NCI-H128 (cell line): ENCODE measurements at regions not wholly inside any gene's neighbourhood (a gene's known extent, or its start where the extent isn't known, plus 50 kb on each side); places are given as distances from the start of the nearest gene placed in this dataset.
"Not testable (repeated sequence)": the region's sequence is repeated elsewhere in the genome, so short reads cannot be mapped to it uniquely, and the experiment has no call there.

Experiments
- DNase-seq: peaks from one replicate; lab custom pipeline; 2025; ENCODE audit not compliant: unreplicated experiment; lab: John Stamatoyannopoulos, UW

GRCh38 chr12:19763488-19763887, 324.2 kb downstream of the AEBP2 start:
- no peak for DNase-seq

- no peak for DNase-seq
Measured at GRCh38 chr12:19764408-19764807, 325.1 kb downstream of the AEBP2 start.

DNA sequence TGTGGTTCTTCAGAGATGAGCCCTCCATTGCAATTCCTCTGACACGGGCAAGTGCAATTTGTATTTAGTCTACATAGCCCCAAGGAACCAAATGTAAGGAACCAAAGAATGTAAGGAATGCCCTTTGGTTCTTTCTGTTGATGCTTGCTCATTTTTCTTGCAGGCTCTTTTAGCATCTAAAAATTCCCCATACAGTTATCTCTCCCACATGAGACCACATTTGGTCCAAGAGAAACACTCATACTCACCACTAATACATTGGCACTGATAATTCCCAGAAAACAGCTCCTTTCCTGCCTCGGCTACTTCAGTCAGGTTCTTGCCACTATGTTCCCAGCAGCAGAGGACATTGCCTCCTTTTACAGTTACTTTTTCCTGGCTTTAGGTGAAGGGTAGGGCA, 332.6 kb downstream of the AEBP2 start:
- no peak for DNase-seq

- DNase-seq: no peak
Measured at GRCh38 chr12:19772776-19773175, 333.5 kb downstream of the AEBP2 start.

DNA sequence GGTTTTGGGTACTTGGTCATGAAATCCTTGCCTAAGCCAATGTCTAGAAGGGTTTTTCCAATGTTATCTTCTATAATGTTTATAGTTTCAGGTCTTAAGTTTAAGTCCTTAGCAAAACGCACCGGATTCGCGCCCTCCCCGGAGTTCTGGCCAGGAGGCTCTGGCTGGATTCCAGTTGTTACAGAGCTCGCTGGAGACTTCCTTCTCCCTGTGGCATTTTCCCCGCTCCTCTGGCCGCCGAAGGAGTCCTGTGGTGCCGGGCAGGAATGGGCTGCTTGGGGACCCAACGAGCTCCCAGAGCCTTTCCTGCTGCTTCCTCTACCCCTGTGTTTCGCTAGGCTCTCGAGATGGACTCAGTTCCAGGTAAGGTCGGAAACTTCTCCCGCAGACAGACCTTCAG, 335.9 kb downstream of the AEBP2 start:
- no peak for DNase-seq

DNA sequence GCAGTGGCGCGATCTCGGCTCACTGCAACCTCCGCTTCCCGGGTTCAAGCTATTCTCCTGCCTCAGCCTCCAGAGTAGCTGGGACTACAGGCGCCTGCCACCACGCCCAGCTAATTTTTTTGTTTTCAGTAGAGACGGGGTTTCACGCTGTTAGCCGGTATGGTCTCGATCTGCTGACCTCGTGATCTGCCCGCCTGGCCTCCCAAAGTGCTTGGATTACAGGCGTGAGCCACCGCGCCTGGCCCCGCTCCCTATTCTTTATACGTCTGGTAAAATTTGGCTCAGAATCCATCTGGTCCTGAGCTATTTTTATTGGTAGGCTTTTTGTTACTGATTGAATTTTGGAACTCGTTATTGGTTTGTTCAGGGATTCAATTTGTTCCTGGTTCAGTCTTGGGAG, 336.7 kb downstream of the AEBP2 start:
- not testable (repeated sequence) for DNase-seq

- DNase-seq: no peak
Measured at GRCh38 chr12:19778172-19778571, 338.9 kb downstream of the AEBP2 start.

- no peak for DNase-seq
Measured at GRCh38 chr12:19778797-19779196, 339.5 kb downstream of the AEBP2 start.

DNA sequence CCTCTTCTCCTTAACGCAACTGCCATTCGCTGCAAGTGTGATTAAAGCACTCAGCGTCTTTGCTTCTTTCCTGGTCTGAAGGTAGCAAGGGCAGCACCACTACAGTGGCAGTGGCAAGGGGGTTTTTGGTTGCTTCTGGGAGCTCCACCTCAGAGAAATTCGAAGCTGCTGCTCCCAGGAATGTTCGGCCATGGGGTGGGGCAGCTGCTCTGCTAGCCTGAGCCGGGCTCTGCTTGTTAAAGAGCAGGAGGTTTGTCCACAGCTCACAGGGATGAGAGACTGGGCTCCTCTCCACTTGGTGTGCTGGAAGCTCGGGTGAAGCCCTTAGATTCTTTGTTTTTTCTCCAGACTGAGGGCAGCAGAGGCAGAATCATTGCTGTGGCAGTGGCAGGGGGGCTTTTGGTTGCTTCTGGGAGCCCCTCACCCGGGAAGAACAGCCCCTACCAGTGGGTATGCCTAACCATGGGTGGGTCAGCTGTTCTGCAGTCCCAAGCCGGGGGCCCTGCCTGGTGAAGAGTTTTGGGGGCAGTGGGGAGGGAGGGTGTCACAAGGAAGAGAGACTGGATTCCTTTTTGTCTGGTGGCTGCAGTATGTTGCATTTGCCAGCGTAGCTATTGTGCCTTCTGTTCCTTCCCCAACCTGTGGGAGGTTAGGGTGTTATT, 340.2 kb downstream of the AEBP2 start:
- no peak for DNase-seq

DNA sequence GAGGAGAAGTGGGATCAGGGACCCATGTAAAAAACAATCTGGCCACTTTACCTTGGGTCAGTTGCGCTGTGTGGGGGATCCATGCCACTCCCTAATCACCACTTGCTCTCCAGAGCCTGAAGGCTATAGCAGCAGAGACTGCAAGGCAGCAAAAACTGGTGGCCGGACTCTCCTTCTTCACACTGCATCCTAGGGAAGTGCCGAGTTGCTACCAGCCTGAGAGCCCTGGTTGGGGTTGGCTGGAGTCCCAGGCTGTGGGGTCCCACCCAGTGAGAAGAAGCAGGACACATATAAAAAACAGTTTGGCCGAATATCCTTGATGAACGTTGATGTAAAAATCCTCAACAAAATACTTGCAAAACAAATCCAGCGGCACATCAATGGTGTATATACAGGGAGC, 341.2 kb downstream of the AEBP2 start:
- no peak for DNase-seq

GRCh38 chr12:19783547-19784444, 344.5 kb downstream of the AEBP2 start:
- DNase-seq: no peak

DNA sequence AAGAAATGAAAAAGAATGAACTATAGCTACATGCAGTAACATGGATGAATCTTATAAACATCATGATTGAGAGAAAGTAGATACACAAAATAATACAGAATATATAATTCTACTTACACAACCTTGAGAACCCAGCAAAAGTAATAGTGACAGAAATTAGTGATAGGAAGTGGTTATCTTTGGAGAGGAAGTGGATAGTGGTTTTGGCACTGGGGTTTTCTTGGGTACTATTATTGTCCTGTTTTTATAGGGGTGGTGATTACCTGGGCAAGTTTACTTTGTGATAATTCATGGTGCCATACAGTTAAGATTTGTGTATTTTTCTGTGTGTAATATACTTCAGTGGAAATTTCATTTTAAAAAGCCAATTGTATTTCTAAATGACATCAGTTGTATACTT, 352.7 kb downstream of the AEBP2 start:
- no peak for DNase-seq

DNA sequence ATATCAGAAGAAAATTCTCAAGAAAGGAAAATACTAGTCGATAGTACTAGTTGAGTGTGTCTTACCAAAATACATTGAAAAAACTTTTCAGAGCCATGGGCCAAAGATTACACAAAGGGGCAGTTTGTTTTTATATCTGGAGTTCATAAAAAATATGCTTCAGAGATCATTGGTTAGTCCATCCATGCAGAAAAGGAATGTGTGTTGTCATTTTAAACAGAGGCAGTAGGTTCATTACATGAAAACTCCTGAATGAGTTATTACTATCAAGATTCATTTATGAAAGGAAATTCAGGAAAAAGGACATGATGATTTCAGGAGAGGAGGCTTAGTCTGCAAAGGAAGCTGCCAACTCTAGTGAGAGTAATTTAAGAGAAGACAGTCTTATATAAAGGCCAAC, 354.8 kb downstream of the AEBP2 start:
- DNase-seq: no peak

GRCh38 chr12:19799216-19799615, 359.9 kb downstream of the AEBP2 start:
- no peak for DNase-seq

DNA sequence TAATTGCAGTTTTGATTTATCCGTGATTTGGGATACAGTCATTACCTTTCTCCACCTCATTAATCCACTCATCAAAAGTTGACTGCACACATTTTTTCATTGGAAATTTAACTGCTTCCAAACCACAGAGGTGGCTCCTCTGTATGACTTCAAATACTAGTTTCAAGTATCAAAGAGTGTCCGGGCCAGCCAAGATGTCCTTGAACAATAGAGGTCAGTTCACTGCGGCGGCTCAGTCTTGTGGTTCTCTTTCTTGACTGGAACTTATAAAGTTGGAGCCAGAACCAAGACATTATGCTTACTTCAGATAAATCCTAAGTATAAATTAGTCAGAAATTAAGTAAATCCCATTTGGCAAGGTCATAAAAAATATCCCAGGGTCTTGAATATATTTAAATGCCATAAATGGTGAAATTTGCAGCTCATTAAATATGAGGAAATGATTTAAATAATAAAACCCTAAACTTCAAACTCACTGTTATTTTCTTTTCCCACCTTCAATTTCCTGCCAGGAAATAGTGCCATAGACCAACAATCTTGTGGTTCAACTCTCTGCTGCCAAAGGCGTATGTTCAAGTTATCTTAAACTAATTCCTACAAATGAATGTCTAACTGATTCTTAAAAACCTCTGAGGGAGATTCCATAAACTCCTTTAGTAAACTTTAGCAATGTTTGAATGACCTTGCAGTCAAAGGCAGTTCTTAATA, 360.8 kb downstream of the AEBP2 start:
- no peak for DNase-seq

GRCh38 chr12:19800884-19801283, 361.6 kb downstream of the AEBP2 start:
- DNase-seq: no peak

GRCh38 chr12:19801941-19802340, 362.6 kb downstream of the AEBP2 start:
- DNase-seq: no peak

GRCh38 chr12:19802915-19803314, 363.6 kb downstream of the AEBP2 start:
- no peak for DNase-seq

- no peak for DNase-seq
Measured at GRCh38 chr12:19804737-19805136, 365.4 kb downstream of the AEBP2 start.

- no peak for DNase-seq
Measured at GRCh38 chr12:19808371-19808770, 369.1 kb downstream of the AEBP2 start.

- no peak for DNase-seq
Measured at GRCh38 chr12:19810213-19810612, 370.9 kb downstream of the AEBP2 start.

- DNase-seq: no peak
Measured at GRCh38 chr12:19811922-19812321, 372.6 kb downstream of the AEBP2 start.
